GF-D8 (cell line): ENCODE measurements at regions not wholly inside any gene's neighbourhood (a gene's known extent, or its start where the extent isn't known, plus 50 kb on each side); places are given as distances from the start of the nearest gene placed in this dataset.

Experiments
- DNase-seq: peaks from one replicate; lab custom pipeline; 2025; lab: John Stamatoyannopoulos, UW

- DNase-seq = no peak
Measured at GRCh38 chr11:26093206-26093605, 238.7 kb upstream of the ANO3 start.

- no peak for DNase-seq
Measured at GRCh38 chr11:26095340-26095739, 236.6 kb upstream of the ANO3 start.

DNA sequence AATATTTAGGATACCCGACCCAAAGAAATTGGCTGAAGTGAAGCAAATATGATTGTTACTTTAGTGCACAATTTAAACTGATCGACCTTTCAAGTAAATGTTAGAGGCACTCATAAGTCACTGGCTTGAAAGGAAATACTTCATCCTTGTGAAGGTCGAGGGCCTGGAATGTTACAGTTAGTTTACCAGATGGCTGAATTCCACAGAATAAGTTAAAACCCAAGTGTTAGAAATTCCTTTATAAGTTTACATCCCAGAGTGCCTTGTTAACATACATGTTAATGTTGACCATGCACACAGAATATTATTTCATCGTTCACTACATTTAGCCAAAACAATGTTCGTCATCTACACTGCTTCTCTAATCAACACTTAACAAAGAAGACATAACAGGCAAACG lies 235.5 kb upstream of the ANO3 start:
- DNase-seq = no peak

DNA sequence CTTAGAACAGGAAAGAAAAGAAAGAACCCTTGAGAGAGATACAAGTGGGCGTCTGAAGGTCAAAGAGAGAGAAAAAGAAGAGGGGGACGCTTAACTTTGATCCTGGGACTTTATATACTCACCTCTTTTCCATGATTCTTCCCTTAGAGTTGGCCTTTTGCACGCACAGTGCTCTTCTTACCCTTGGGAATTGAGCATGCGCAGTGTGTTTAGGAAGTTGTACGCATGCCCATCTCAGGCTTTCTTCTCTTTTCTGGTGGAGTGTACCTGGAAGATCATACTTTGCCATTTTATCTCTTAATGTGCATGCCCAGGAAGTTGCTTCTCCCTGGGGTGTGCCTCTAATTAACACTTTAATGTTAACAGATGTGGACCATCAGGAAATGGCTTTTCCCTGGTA lies 229.6 kb upstream of the ANO3 start:
- no peak for DNase-seq

DNA sequence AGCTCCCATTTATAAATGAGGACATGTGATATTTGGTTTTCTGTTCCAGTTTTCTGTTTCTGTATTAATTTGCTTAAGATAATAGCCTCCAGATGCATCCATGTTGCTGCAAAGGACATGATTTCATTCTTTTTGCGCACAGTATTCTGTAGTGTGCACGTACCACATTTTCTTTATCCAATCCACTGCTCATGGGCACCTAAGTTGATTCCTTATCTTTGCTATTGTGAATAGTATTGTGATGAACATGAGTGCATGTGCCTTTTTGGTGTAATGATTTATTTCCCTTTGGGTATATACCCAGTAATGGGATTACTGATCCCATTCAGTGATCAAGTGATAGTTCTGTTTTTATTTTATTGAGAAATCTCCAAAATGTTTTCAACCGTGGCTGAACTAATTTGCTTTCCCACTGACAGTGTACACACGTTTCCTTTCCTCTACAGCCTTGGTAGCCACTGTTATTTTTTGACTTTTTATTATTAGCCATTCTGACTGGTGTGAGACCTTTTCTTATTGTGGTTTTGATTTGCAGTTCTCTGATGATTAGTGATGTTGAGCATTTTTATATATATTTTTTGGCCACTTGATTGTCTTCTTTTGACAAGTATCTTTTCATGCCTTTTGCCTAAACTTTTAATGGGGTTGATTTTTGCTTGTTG lies 226.0 kb upstream of the ANO3 start:
- no peak for DNase-seq

GRCh38 chr11:26106726-26107125 lies 225.2 kb upstream of the ANO3 start:
- DNase-seq = no peak

- no peak for DNase-seq
Measured at GRCh38 chr11:26109658-26110368, 222.1 kb upstream of the ANO3 start.

DNA sequence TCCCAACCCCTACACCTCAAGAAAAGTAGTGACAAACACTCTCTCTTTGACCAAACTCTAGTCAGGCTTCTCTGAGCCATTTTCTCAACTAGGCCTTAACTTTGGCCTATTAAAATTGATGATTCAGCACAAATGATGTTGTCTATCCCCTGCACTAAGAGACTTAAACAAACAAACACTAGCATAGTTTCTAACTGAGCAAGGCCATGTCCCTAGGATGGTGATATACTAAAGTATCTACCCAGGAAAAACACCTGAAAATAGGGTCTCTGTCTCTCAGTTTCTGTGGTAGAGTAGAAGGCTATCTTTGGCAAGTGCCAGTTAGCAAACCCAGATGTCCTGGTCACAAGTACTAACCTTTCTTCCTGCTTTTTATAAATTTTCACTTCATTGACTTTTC lies 219.7 kb upstream of the ANO3 start:
- no peak for DNase-seq

GRCh38 chr11:26121466-26121865 lies 210.5 kb upstream of the ANO3 start:
- DNase-seq = no peak

DNA sequence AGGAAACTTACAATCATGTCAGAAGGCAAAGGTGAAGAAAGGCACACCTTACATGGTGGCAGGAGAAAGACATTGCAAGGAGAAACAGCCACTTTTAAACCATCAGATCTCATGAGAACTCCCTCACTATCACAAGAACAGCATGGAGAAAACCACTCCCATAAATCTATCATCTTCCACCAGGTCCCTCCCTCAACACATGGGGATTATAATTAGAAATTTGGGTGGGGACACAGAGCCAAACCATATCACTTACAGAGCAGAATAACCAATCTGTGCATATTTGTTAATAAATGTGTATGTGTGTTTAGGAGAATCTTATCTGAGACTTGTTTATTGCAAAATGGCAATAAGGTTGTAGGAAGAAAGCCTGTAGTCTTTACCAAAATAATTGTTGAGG lies 205.2 kb upstream of the ANO3 start:
- no peak for DNase-seq

- no peak for DNase-seq
Measured at GRCh38 chr11:26127336-26127735, 204.6 kb upstream of the ANO3 start.

DNA sequence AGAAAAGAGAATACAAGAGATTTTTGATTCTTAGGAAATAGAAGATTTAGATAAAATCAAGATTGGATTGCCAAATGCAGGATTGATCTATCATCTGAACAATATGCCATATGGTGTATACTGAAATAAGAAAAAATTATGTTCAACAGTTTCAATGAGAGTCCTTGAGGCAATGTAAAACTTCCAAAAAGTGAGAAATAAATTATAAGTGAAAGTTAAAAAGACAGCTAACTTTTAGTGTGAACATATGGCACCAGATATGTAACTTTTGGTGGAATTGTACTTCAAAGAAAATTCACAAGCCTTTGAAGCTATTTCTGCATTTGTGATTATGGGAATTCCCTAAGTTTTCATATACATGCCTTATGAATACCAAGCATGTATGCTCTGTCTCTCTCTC lies 200.5 kb upstream of the ANO3 start:
- no peak for DNase-seq

DNA sequence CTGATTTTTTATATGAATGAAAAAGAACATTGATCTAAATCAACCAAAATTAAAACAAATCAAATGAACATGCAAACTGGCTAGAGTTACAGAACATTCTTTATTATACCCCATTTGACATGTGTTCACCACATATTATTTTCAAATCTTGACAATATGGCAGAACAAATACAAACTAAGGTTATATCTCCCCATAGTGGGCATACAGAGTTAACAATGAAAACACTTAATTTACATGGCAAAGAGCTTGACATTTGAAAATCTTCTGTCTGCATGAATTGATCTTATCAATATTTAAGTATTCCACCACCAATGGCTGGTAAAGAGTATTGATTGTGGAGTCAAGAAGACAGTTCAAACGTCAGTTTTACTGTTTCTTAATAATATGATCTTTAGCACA lies 197.9 kb upstream of the ANO3 start:
- no peak for DNase-seq

DNA sequence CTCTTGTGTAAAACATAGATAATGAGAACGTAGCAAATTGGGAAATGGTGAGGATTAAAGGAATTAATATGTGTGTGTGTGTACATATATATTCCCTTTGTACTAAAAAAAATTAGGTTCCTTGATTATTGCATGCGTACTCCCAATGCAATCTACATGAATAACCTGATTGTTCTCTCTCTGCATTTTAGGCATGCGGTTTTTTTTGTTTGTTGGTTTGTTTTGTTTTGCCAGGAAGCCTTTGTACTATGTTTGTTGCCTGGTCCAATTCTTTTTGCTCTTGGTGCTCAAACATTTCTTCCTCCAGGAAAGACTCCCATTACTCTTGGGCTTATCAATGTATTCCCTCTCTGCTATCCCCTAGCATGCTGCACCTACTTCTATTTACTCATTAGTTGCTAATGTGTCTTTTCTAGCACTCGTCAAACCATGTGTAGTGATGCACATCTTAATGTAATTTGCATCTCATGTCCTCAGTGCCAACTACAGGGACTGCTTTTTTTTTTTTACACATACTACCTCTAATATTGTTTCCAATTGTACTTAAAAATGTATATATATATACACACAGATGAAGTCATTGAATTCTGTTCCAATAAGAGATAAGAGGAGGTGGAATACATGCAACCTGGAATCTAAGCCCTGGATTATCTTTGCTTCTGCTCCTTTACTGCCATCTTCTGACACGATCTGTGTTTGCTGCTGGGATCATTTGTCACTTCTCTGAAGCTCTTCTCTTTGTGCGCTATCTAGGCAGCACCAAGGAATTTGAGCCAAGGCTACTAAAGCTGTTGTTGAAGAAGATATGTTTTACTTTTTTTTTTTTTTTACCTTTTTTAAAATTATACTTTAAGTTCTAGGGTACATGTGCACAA lies 197.2 kb upstream of the ANO3 start:
- no peak for DNase-seq

DNA sequence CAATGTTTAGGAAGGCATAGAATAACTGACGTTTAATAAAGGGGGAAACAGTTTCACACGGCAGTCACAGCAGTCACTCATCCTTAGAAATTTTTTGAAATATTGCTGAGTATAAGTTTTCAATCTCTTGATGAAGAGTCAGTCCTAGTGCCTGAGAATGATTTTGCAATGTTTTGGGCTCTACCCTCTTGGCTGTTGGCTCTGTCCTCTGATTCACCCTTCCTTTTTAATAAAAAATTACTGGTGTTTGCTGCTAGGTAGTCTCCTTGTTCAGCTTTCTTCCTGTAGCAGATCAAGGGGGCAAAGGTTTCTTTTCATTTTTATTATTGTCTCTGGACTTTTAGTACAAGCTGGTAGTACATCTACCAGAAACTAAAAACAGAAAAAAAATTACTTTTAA lies 194.3 kb upstream of the ANO3 start:
- DNase-seq = no peak

GRCh38 chr11:26142891-26143290 lies 189.0 kb upstream of the ANO3 start:
- DNase-seq = no peak

- no peak for DNase-seq
Measured at GRCh38 chr11:26143566-26144290, 188.2 kb upstream of the ANO3 start.

- no peak for DNase-seq
Measured at GRCh38 chr11:26144291-26144690, 187.6 kb upstream of the ANO3 start.

DNA sequence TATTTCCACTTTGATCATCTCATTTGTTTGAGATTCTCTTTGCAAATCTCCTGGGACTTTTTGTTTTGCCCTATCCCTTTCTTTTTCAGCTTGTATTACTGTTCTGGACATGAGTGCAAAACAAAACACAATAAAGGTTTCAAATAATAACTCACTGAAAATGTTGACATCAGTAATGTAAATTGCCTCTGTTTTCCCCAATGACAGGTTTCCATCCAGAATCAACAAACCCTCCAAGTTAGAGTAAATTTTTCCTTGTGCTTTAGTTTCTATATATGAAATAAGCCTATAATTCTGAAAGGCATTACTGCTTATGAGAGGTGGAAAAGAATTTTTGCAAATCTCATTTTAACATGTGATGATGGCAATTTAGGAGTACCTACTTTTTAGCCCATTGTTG lies 187.0 kb upstream of the ANO3 start:
- DNase-seq = no peak

GRCh38 chr11:26149585-26149984 lies 182.3 kb upstream of the ANO3 start:
- no peak for DNase-seq

DNA sequence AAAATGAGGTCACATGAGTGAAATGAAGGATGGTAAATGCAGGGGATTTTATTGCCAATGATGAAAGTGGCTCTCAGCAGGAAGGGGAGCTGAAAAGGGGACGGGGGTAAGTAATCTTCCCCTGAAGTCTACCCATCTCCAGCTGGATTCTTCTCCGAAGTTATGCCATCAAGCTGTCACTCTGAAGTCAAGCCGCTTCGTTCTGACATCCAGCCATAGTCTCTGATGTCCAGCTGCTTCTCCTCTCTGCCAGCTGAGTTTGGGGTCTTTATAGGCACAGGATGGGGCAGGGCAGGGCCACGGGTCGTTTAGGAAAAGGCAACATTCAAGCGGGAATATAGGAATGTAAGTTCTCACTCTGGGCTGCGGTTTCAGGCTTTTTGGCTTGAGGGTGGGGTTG lies 181.9 kb upstream of the ANO3 start:
- DNase-seq = no peak

- DNase-seq = no peak
Measured at GRCh38 chr11:26158251-26158650, 173.7 kb upstream of the ANO3 start.
